Right lobe of liver (tissue), 6 donors: ENCODE measurements at regions not wholly inside any gene's neighbourhood (a gene's known extent, or its start where the extent isn't known, plus 50 kb on each side); places are given as distances from the start of the nearest gene placed in this dataset.

Source experiments
- ATAC-seq, 4 donors: fragments of 200-7000 bp; cut with Tn5 transposase; one replicate each; pipeline ENCODE4 v1.9.1; 2020; ENCODE audit warnings: mild to moderate bottlenecking in 4 of 4, moderate library complexity in 4 of 4
- DNase-seq, 3 donors: peaks; one replicate each; pipeline ENCODE4 v3.0.0-alpha.2; 2020
- H3K27ac ChIP-seq, 3 donors: fragments of 200-600 bp; one replicate each; pipeline ENCODE4 v1.8.0; 2022
- H3K27me3 ChIP-seq, 2 donors: fragments of 200-600 bp; one replicate each; pipeline ENCODE4 v1.8.0; 2022
- H3K36me3 ChIP-seq, 4 donors: fragments of 200-600 bp; sonication (generic) in 1 of 4; one replicate each; pipeline versions ENCODE4 v1.5.1 to v1.8.0; 2017 to 2022; ENCODE audit warnings: control low read depth in 1 of 4
- H3K4me1 ChIP-seq, 4 donors: fragments of 200-600 bp; sonication (generic) in 1 of 4; one replicate each; pipeline versions ENCODE4 v1.5.1 to v1.8.0; 2017 to 2022; ENCODE audit warnings: control low read depth in 1 of 4
- H3K4me3 ChIP-seq, 3 donors: fragments of 200-600 bp; one replicate each; pipeline ENCODE4 v1.8.0; 2022
- H3K9me3 ChIP-seq, 4 donors: fragments of 200-600 bp; sonication (generic) in 1 of 4; one replicate each; pipeline versions ENCODE4 v1.5.1 to v1.8.0; 2017 to 2022; ENCODE audit warnings: control low read depth in 1 of 4
- POLR2A ChIP-seq: fragments of 450-650 bp; IDR thresholded peaks from one replicate; pipeline ENCODE4 v1.6.1; 2017; ENCODE audit warnings: antibody characterized with exemption, mild to moderate bottlenecking
- WGBS: methylation state at CpG from one replicate; pipeline ENCODE4 v1.1.6; 2018; ENCODE audit warnings: low coverage, low lambda C conversion rate; ENCODE audit not compliant: insufficient coverage; ENCODE audit errors: missing lambda C conversion rate; 5-methylcytosine and 5-hydroxymethylcytosine counted together
- intact Hi-C, 2 donors: fragments of 100-400 bp; cut with DNase I; formaldehyde crosslinking; loops; one replicate each; pipeline versions ENCODE4 v1.11.2 to v1.14.1; 2022
- TF ChIP-seq, protein P1 (sequence below), 4 donors: fragments of 200-600 bp in 3 of 4; fragments of 450-650 bp in 1 of 4; IDR thresholded peaks; one replicate each; pipeline versions ENCODE4 v1.5.1 to v1.8.0; 2016 to 2022; ENCODE audit warnings: antibody characterized with exemption in 4 of 4, mild to moderate bottlenecking in 2 of 4
- donor health status: DM: no; HTN: yes; CAD: no.
- donor health status: DM: no; HTN: no; CAD: no.
- donor health status: DM: no; HTN: no; CAD: no.
- donor health status: DM: no; HTN: yes; CAD: no.
- donor health status: DM: no; HTN: yes; CAD: no.

DNA sequence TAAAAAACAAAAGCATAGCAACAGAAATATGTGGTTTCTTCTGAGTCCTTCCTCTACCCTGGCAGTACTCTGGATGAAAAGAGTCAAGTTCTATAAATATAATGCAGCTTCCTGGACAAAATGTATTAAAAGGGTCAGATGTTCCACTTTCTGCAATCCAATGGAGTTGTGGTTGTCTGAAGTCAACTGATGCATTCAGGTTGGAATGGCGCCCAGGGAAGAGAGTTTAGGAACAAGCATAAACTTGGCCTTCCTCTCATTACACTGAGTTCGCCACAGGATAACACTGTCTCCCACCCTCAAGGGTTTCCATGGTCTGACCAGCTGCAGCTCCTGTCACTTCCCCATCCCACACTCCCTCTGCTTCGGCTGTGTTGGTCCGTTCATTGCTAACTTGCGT is 66.4 kb downstream of the PLEKHG1 start:
- 49% methylated on average over 5 of the region's 5 CpGs for WGBS
- H3K9me3 ChIP-seq: no peaks in the 10 kb centered on the region
- H3K36me3 ChIP-seq: no peaks in the 10 kb centered on the region
- peak in 2 of 4 donors; percentile 16 to 55 for ATAC-seq
- no peaks in the 10 kb centered on the region for H3K27me3 ChIP-seq
- intact Hi-C loops: no loop called here
- H3K4me1 ChIP-seq: peaks cover 0 to 29% (median 7%) of the 10 kb centered on the region in 4 donors
- H3K4me3 ChIP-seq: no peak overlapping the region
- peak in 1 of 3 donors; percentile 55 for DNase-seq
- no peak overlapping the region for H3K27ac ChIP-seq
- TF ChIP-seq POLR2A: no peak
- TF ChIP-seq, protein P1, sequence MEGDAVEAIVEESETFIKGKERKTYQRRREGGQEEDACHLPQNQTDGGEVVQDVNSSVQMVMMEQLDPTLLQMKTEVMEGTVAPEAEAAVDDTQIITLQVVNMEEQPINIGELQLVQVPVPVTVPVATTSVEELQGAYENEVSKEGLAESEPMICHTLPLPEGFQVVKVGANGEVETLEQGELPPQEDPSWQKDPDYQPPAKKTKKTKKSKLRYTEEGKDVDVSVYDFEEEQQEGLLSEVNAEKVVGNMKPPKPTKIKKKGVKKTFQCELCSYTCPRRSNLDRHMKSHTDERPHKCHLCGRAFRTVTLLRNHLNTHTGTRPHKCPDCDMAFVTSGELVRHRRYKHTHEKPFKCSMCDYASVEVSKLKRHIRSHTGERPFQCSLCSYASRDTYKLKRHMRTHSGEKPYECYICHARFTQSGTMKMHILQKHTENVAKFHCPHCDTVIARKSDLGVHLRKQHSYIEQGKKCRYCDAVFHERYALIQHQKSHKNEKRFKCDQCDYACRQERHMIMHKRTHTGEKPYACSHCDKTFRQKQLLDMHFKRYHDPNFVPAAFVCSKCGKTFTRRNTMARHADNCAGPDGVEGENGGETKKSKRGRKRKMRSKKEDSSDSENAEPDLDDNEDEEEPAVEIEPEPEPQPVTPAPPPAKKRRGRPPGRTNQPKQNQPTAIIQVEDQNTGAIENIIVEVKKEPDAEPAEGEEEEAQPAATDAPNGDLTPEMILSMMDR (IDR thresholded peaks at IDR 0.05): no peak

- Histone ChIP-seq H3K4me1 (peaks cover 0 to 30% (median 7%) of the 10 kb centered on the region in 4 donors), H3K9me3 (no peaks in the 10 kb centered on the region), H3K27ac (no peak overlapping the region), H3K27me3 (no peaks in the 10 kb centered on the region), H3K4me3 (no peak overlapping the region), H3K36me3 (no peaks in the 10 kb centered on the region)
- no peak for ATAC-seq
- intact Hi-C loops: no loop called here
- TF ChIP-seq, protein P1 (IDR thresholded peaks at IDR 0.05): no peak
- no peak for TF ChIP-seq POLR2A
- 79% methylated on average over 1 of the region's 1 CpG for WGBS
- DNase-seq: no peak
Measured at GRCh38 chr6:150667359-150667758, 67.7 kb downstream of the PLEKHG1 start.

- Histone ChIP-seq H3K27me3 (no peaks in the 10 kb centered on the region), H3K36me3 (no peaks in the 10 kb centered on the region), H3K27ac (peak overlapping the region; percentile 25 to 60 (median 31)), H3K4me3 (no peak overlapping the region), H3K9me3 (no peaks in the 10 kb centered on the region), H3K4me1 (peaks cover 0 to 31% (median 7%) of the 10 kb centered on the region in 4 donors)
- ATAC-seq (peak; percentile 94 to 95 (median 94)), DNase-seq (peak; percentile 90 to 96 (median 92))
- intact Hi-C loops: no loop called here
- TF ChIP-seq POLR2A: no peak
- TF ChIP-seq, protein P1 (IDR thresholded peaks at IDR 0.05): peak; percentile 17 to 37 (median 29)
- WGBS: 30% methylated on average over 8 of the region's 8 CpGs
Measured at GRCh38 chr6:150667977-150668716, 68.5 kb downstream of the PLEKHG1 start.

DNA sequence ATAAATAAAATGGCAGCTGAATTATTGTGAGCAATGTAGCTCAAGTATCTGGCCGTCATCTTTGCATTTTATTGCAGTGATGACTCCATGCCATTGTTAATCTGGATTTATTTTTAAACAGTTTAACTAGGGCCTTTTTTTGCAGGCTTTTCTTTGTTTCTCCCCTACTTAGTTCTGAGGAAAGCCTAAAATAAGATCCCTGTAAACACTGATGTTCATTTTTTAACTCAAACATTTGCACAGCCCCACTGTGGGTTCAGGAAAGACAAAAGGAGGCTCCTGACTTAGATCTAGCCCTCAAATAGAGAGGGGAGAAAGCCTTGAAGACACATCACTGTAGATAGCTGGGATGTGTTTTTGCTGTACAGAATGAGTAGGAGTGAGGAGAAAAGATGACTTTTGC is 69.2 kb downstream of the PLEKHG1 start:
- H3K4me1 ChIP-seq: peaks cover 0 to 31% (median 7%) of the 10 kb centered on the region in 4 donors
- no peak overlapping the region for H3K4me3 ChIP-seq
- no peaks in the 10 kb centered on the region for H3K27me3 ChIP-seq
- peak in 2 of 4 donors; percentile 17 to 19 for ATAC-seq
- H3K36me3 ChIP-seq: no peaks in the 10 kb centered on the region
- no peaks in the 10 kb centered on the region for H3K9me3 ChIP-seq
- TF ChIP-seq, protein P1 (IDR thresholded peaks at IDR 0.05): no peak
- no peak for TF ChIP-seq POLR2A
- H3K27ac ChIP-seq: peak overlapping the region; percentile 31 to 63 (median 60)
- no peak for DNase-seq
- WGBS: 12% methylated on average over 1 of the region's 1 CpG
- intact Hi-C loops: no loop called here
